ENCODE measurements at regions not wholly inside any gene's neighbourhood (a gene's known extent, or its start where the extent isn't known, plus 50 kb on each side); places are given as distances from the start of the nearest gene placed in this dataset.
"Not testable (repeated sequence)": the region's sequence is repeated elsewhere in the genome, so short reads cannot be mapped to it uniquely, and the experiment has no call there.

GRCh38 chr10:65270969-65271368, 1654.9 kb upstream of the LRRTM3 start:
- no peak for FAIRE-seq
- TF ChIP-seq CTCF (IDR thresholded peaks at IDR 0.05; ENCODE audit: insufficient read depth, low read length, severe bottlenecking): no peak
- H3K4me3 ChIP-seq (ENCODE audit: low read depth, low read length): no peak overlapping the region
- H3K36me3 ChIP-seq (ENCODE audit: control insufficient read depth, insufficient read depth, low read length): no peaks in the 10 kb centered on the region
- DNase-seq (ENCODE audit: low read depth): no peak
- no peaks in the 10 kb centered on the region for H3K27me3 ChIP-seq (ENCODE audit: control insufficient read depth, insufficient read depth, low read length)

- TF ChIP-seq CTCF (IDR thresholded peaks at IDR 0.05; ENCODE audit: insufficient read depth, low read length, severe bottlenecking): no peak
- no peaks in the 10 kb centered on the region for H3K36me3 ChIP-seq (ENCODE audit: control insufficient read depth, insufficient read depth, low read length)
- no peak overlapping the region for H3K4me3 ChIP-seq (ENCODE audit: low read depth, low read length)
- H3K27me3 ChIP-seq (ENCODE audit: control insufficient read depth, insufficient read depth, low read length): no peaks in the 10 kb centered on the region
- DNase-seq (ENCODE audit: low read depth) (no peak), FAIRE-seq (no peak)
Observed at GRCh38 chr10:65273115-65273514, 1652.7 kb upstream of the LRRTM3 start.

GRCh38 chr10:65275296-65275695, 1650.5 kb upstream of the LRRTM3 start:
- no peaks in the 10 kb centered on the region for H3K27me3 ChIP-seq (ENCODE audit: control insufficient read depth, insufficient read depth, low read length)
- DNase-seq (ENCODE audit: low read depth) (peak; percentile 23), FAIRE-seq (no peak)
- no peak for TF ChIP-seq CTCF (IDR thresholded peaks at IDR 0.05; ENCODE audit: insufficient read depth, low read length, severe bottlenecking)
- no peaks in the 10 kb centered on the region for H3K36me3 ChIP-seq (ENCODE audit: control insufficient read depth, insufficient read depth, low read length)
- no peak overlapping the region for H3K4me3 ChIP-seq (ENCODE audit: low read depth, low read length)

GRCh38 chr10:65284495-65285041, 1641.3 kb upstream of the LRRTM3 start:
- FAIRE-seq: no peak
- Histone ChIP-seq H3K36me3 (ENCODE audit: control insufficient read depth, insufficient read depth, low read length) (no peaks in the 10 kb centered on the region), H3K27me3 (ENCODE audit: control insufficient read depth, insufficient read depth, low read length) (no peaks in the 10 kb centered on the region), H3K4me3 (ENCODE audit: low read depth, low read length) (no peak overlapping the region)
- no peak for TF ChIP-seq CTCF (IDR thresholded peaks at IDR 0.05; ENCODE audit: insufficient read depth, low read length, severe bottlenecking)
- no peak for DNase-seq (ENCODE audit: low read depth)

- not testable (repeated sequence) for FAIRE-seq; DNase-seq (ENCODE audit: low read depth)
Observed at GRCh38 chr10:65285726-65286125, 1640.1 kb upstream of the LRRTM3 start.

GRCh38 chr10:65291286-65291685, 1634.5 kb upstream of the LRRTM3 start:
- FAIRE-seq (no peak), DNase-seq (ENCODE audit: low read depth) (no peak)
- H3K4me3 ChIP-seq (ENCODE audit: low read depth, low read length): no peak overlapping the region
- H3K36me3 ChIP-seq (ENCODE audit: control insufficient read depth, insufficient read depth, low read length): no peaks in the 10 kb centered on the region
- no peaks in the 10 kb centered on the region for H3K27me3 ChIP-seq (ENCODE audit: control insufficient read depth, insufficient read depth, low read length)
- no peak for TF ChIP-seq CTCF (IDR thresholded peaks at IDR 0.05; ENCODE audit: insufficient read depth, low read length, severe bottlenecking)

More at GRCh38 chr10:65285726-65286125, 1640.1 kb upstream of the LRRTM3 start:
- not testable (repeated sequence) for H3K4me3 ChIP-seq (ENCODE audit: low read depth, low read length); H3K36me3 ChIP-seq (ENCODE audit: control insufficient read depth, insufficient read depth, low read length); H3K27me3 ChIP-seq (ENCODE audit: control insufficient read depth, insufficient read depth, low read length)

Measured in bronchial epithelial cell (primary cell).